IPS-15b (cell line): ENCODE measurements at regions not wholly inside any gene's neighbourhood (a gene's known extent, or its start where the extent isn't known, plus 50 kb on each side); places are given as distances from the start of the nearest gene placed in this dataset.

Experiments
- H3K27me3 ChIP-seq: one replicate; pipeline ENCODE4 v1.6.1; 2013; ENCODE audit warnings: low read length; ENCODE audit not compliant: control insufficient read depth, insufficient read depth
- H3K36me3 ChIP-seq: one replicate; pipeline ENCODE4 v1.6.1; 2013; ENCODE audit warnings: low read length; ENCODE audit not compliant: control insufficient read depth, insufficient read depth
- H3K4me1 ChIP-seq: one replicate; pipeline ENCODE4 v1.6.1; 2013; ENCODE audit warnings: mild to moderate bottlenecking, low read length; ENCODE audit not compliant: control insufficient read depth, insufficient read depth
- H3K4me3 ChIP-seq: one replicate; pipeline ENCODE4 v1.5.1; 2013; ENCODE audit warnings: low read depth, low read length
- H3K9ac ChIP-seq: one replicate; pipeline ENCODE4 v1.6.1; 2013; ENCODE audit warnings: low read depth, mild to moderate bottlenecking, low read length
- H3K9me3 ChIP-seq: one replicate; pipeline ENCODE4 v1.6.1; 2013; ENCODE audit warnings: mild to moderate bottlenecking, low read length; ENCODE audit not compliant: control insufficient read depth, insufficient read depth

DNA sequence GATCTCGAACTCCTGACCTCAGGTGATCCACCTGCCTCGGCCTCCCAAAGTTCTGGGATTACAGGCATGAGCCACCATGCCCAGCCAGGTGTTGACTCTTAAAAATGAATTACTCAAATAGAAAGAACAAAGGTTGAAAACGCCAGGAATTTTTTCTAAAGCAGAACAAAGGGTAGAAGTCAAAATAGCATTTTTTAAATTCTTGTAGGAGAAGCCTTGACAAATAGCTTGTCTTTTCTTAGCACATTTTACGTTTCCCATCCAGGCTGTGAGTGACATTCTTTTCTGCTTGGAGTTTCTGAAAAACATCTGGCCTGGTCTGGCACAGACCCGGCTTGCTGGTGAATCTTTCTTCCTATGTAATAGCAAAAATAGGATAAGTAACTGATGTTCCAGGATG, 169.4 kb upstream of the ZNF462 start:
- Histone ChIP-seq H3K27me3 (no peaks in the 10 kb centered on the region), H3K36me3 (no peaks in the 10 kb centered on the region), H3K4me1 (no peaks in the 10 kb centered on the region), H3K4me3 (no peak overlapping the region), H3K9ac (no peak overlapping the region), H3K9me3 (no peaks in the 10 kb centered on the region)

- Histone ChIP-seq H3K9ac (no peak overlapping the region), H3K4me1 (no peaks in the 10 kb centered on the region), H3K36me3 (no peaks in the 10 kb centered on the region)
These were observed 166.2 kb upstream of the ZNF462 start for GRCh38 chr9:106696804-106697203.

DNA sequence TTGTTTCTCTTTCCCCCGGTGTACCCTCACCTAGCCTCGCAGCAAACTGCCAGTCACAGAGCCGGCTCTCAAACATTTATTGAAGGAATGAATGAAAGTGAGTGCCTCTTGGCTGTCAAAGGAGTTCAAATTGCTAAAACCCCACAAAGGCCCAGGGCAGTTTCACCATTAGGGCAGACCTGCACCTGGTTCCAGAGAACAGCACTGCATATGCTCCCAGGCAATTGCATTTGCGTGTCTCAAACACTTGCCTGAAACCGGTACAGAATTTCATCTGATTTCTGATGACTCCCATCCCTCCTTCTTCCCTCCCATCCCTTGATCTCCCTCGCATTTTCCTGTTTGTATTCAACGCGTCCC, 165.6 kb upstream of the ZNF462 start:
- H3K4me1 ChIP-seq: no peaks in the 10 kb centered on the region

More at GRCh38 chr9:106696804-106697203, 166.2 kb upstream of the ZNF462 start:
- no peaks in the 10 kb centered on the region for H3K9me3 ChIP-seq
- H3K4me3 ChIP-seq: no peak overlapping the region
- H3K27me3 ChIP-seq: no peaks in the 10 kb centered on the region

GRCh38 chr9:106697750-106698502, 165.0 kb upstream of the ZNF462 start:
- no peaks in the 10 kb centered on the region for H3K27me3 ChIP-seq
- H3K4me1 ChIP-seq: no peaks in the 10 kb centered on the region
- H3K9ac ChIP-seq: no peak overlapping the region
- H3K4me3 ChIP-seq: no peak overlapping the region
- no peaks in the 10 kb centered on the region for H3K9me3 ChIP-seq
- H3K36me3 ChIP-seq: no peaks in the 10 kb centered on the region

More for the DNA sequence above, 165.6 kb upstream of the ZNF462 start:
- H3K9ac ChIP-seq: no peak overlapping the region
- H3K27me3 ChIP-seq: no peaks in the 10 kb centered on the region
- H3K4me3 ChIP-seq: no peak overlapping the region
- no peaks in the 10 kb centered on the region for H3K36me3 ChIP-seq
- no peaks in the 10 kb centered on the region for H3K9me3 ChIP-seq

DNA sequence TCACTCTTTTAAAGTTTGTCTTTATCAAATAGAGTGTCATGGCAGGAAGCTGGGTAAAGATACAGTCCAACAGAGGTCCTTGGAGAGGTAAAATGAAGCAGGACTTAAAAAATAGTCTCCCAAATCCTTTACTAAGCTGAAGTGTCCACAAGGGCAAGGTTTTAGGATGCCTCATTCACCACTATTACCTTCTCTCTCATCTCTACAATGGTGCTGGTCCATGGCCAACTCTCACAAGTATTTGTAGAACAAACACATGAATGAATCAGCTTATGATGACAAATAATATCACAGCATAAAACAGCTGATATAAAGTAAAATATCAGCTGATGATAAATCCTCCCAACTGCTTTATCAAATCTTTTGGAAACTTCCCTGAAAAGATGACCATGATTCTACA, 162.3 kb upstream of the ZNF462 start:
- Histone ChIP-seq H3K36me3 (no peaks in the 10 kb centered on the region), H3K9me3 (no peaks in the 10 kb centered on the region), H3K4me1 (no peaks in the 10 kb centered on the region), H3K4me3 (no peak overlapping the region), H3K27me3 (no peaks in the 10 kb centered on the region), H3K9ac (no peak overlapping the region)

DNA sequence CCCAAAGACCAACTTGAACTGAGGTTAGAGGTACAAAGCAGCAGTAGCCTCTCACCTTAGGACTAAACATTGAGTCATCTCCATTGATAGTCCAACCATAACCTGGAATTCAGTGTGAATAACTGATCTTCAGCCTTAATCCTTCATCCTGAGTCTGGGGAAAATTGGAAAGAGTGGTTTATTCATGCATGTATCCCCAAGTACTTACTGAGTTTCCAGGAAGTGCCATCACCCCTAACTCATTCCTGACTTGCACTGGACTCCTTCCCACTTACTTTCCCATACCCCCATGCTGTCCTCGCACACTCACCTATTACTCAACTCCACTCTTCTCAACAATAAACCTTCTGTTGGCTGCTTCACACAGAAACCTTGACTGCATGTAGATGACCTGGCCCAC, 161.4 kb upstream of the ZNF462 start:
- Histone ChIP-seq H3K4me3 (no peak overlapping the region), H3K4me1 (no peaks in the 10 kb centered on the region), H3K27me3 (no peaks in the 10 kb centered on the region), H3K9me3 (no peaks in the 10 kb centered on the region), H3K36me3 (no peaks in the 10 kb centered on the region), H3K9ac (no peak overlapping the region)

- Histone ChIP-seq H3K36me3 (no peaks in the 10 kb centered on the region), H3K9me3 (no peaks in the 10 kb centered on the region), H3K27me3 (no peaks in the 10 kb centered on the region), H3K4me1 (no peaks in the 10 kb centered on the region), H3K4me3 (no peak overlapping the region), H3K9ac (no peak overlapping the region)
These were observed 158.8 kb upstream of the ZNF462 start for GRCh38 chr9:106704056-106704615.

GRCh38 chr9:106707291-106707690, 155.7 kb upstream of the ZNF462 start:
- H3K4me3 ChIP-seq: no peak overlapping the region
- H3K9me3 ChIP-seq: no peaks in the 10 kb centered on the region
- no peaks in the 10 kb centered on the region for H3K36me3 ChIP-seq
- H3K9ac ChIP-seq: no peak overlapping the region
- no peaks in the 10 kb centered on the region for H3K27me3 ChIP-seq
- H3K4me1 ChIP-seq: no peaks in the 10 kb centered on the region

DNA sequence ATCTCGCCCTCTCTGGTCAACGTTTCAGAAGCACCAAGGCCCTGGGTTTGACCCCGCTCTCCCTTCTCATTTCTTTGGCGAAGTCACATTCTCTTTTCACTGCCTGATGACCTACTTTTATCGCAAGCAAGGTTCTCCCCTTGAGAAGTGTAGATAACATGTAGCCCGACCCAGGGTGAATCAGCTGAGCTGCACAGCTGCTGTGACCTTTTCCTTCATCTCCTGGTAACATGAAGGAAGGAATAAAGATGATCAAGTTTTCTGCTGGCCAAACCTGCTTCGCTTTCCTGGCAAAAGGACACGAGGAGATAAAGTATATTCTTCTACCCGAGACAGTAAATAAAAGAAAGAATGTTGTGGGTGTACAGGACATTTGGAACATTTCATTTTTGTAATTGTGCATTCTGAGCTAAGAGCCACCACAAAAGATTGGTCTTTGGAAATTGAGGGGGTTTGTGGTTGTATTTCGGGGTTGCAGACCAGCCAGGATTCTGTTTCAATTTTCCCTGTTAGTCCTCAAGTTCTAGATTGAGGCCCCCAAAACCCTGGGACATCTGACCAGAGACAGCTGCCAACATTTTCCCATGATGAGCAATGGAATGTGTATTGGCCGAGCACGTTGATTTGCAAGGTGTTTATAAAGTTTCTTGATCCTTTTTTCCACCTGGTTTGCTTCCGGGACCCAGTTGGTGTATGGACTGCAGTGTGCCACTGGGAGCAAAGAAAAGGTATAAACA, 155.1 kb upstream of the ZNF462 start:
- no peaks in the 10 kb centered on the region for H3K9me3 ChIP-seq
- no peaks in the 10 kb centered on the region for H3K27me3 ChIP-seq
- H3K9ac ChIP-seq: no peak overlapping the region
- H3K36me3 ChIP-seq: no peaks in the 10 kb centered on the region
- H3K4me3 ChIP-seq: no peak overlapping the region
- H3K4me1 ChIP-seq: no peaks in the 10 kb centered on the region

DNA sequence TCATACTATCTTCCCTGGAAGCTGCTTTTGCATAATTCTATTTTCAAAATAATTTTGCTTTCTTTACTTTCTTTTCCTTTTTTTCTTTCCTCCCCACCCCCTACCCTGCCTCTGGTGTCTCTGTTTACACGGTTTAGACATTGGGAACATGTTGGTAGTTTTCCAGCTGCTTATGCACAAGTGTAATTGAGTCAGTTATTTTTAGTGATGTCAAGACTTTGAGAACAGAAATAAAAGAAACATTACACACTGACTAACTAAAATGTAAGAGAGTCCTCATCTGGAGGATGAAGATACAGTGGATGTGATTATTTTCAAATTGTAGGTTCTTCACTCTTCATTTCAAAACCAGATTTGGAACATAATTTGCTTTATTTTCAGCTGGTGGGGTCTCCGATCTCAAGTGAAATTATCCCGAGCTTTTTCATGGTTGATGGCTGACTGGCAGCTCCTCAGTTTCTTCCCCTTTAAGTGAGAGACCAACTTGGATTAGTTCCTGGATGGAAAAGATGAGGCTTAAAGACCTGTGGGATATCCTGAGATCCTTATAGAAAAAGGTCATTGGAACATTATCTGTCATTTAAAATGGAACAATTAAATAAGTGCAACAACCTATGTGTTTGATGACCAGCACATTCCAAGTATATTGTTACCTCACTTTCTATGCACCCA, 154.4 kb upstream of the ZNF462 start:
- Histone ChIP-seq H3K27me3 (no peaks in the 10 kb centered on the region), H3K4me3 (no peak overlapping the region), H3K36me3 (no peaks in the 10 kb centered on the region), H3K9ac (no peak overlapping the region), H3K4me1 (no peaks in the 10 kb centered on the region), H3K9me3 (no peaks in the 10 kb centered on the region)

DNA sequence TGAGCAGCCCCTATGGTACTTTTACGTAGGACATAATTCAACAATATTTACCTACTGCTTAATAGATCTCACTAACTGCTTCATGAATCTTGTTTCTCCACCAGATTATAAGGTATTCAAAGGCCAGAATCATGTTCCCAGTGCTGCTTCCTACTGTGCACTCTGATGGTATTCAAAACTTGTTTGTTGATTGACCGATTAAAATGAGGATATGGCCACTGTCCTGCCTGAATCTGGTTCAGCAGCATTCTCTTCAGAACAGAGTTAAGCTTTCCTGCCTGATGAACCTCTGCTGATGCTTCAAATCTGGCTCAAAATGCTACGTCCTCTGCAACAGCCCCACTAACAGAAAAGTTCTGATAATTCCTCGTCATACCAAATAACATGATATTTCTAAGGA, 150.7 kb upstream of the ZNF462 start:
- H3K4me3 ChIP-seq: no peak overlapping the region

More for the DNA sequence above, 150.7 kb upstream of the ZNF462 start:
- no peak overlapping the region for H3K9ac ChIP-seq
- H3K9me3 ChIP-seq: no peaks in the 10 kb centered on the region
- H3K27me3 ChIP-seq: no peaks in the 10 kb centered on the region
- H3K4me1 ChIP-seq: no peaks in the 10 kb centered on the region
- no peaks in the 10 kb centered on the region for H3K36me3 ChIP-seq
